Lung (tissue), 11 donors: ENCODE measurements at regions not wholly inside any gene's neighbourhood (a gene's known extent, or its start where the extent isn't known, plus 50 kb on each side); places are given as distances from the start of the nearest gene placed in this dataset.

Source experiments
- ATAC-seq: fragments of 200-7000 bp; cut with Tn5 transposase; one replicate; pipeline ENCODE4 v1.9.1; 2020; ENCODE audit warnings: moderate number of reproducible peaks; ENCODE audit not compliant: insufficient read depth, low FRiP score
- DNase-seq, 3 donors: peaks; one replicate each; pipeline ENCODE4 v3.0.0-alpha.2; 2013 to 2017
- H3K27ac ChIP-seq, 2 donors: one replicate each; pipeline ENCODE4 v1.5.1; 2013; ENCODE audit warnings: mild to moderate bottlenecking in 2 of 2, moderate library complexity in 2 of 2, control low read depth in 1 of 2, inconsistent platforms in 1 of 2, low read depth in 1 of 2, low read length in 1 of 2
- H3K27me3 ChIP-seq, 3 donors: one replicate each; pipeline ENCODE4 v1.5.1; 2013; ENCODE audit warnings: low read length in 2 of 3; ENCODE audit not compliant: control insufficient read depth in 3 of 3, insufficient read depth in 3 of 3
- H3K36me3 ChIP-seq, 4 donors: one replicate each; pipeline ENCODE4 v1.5.1; 2013; ENCODE audit warnings: low read length in 4 of 4, mild to moderate bottlenecking in 1 of 4, moderate library complexity in 1 of 4; ENCODE audit not compliant: control insufficient read depth in 4 of 4, insufficient read depth in 4 of 4
- H3K4me1 ChIP-seq, 5 donors: one replicate each; pipeline ENCODE4 v1.5.1; 2013; ENCODE audit warnings: low read length in 5 of 5, mild to moderate bottlenecking in 2 of 5, moderate library complexity in 1 of 5; ENCODE audit not compliant: control insufficient read depth in 5 of 5, insufficient read depth in 5 of 5
- H3K4me3 ChIP-seq: one replicate; pipeline ENCODE4 v1.5.1; 2013; ENCODE audit warnings: mild to moderate bottlenecking, control low read depth, moderate library complexity
- H3K9ac ChIP-seq, 2 donors: one replicate each; pipeline ENCODE4 v1.5.1; 2013; ENCODE audit warnings: low read length in 2 of 2, control low read depth in 1 of 2; ENCODE audit not compliant: insufficient read depth in 1 of 2
- H3K9me3 ChIP-seq, 4 donors: one replicate each; pipeline ENCODE4 v1.5.1; 2013; ENCODE audit warnings: low read length in 3 of 4, mild to moderate bottlenecking in 1 of 4, moderate library complexity in 1 of 4; ENCODE audit not compliant: control insufficient read depth in 4 of 4, insufficient read depth in 3 of 4
- CTCF ChIP-seq: IDR thresholded peaks from 2 replicates; pipeline ENCODE4 v1.5.1; 2012; ENCODE audit warnings: mild to moderate bottlenecking; ENCODE audit errors: control extremely low read depth, extremely low read depth
- WGBS, 2 donors: extraction: QIAGEN DNeasy Blood & Tissue Kit; methylation state at CpG; one replicate each; pipeline ENCODE4 v1.1.7; 2013; 5-methylcytosine and 5-hydroxymethylcytosine counted together
- donor health status: control.
- donor health status: control.
- donor health status: Bipolar disorder and iron deficiency.
- donor health status: healthy.
- donor health status: DM: yes; HTN: yes; CAD: no.

GRCh38 chr1:229004066-229004833 lies 266.7 kb upstream of the RAB4A start:
- H3K27me3 ChIP-seq = no peaks in the 10 kb centered on the region
- ATAC-seq = no peak
- no peaks in the 10 kb centered on the region for H3K9me3 ChIP-seq
- 93 to 95% methylated on average over 14 of the region's 14 CpGs for WGBS, 2 donors
- TF ChIP-seq CTCF = no peak
- peaks cover 0 to 30% (median 0%) of the 10 kb centered on the region in 5 donors for H3K4me1 ChIP-seq
- H3K27ac ChIP-seq = no peak overlapping the region
- H3K9ac ChIP-seq = no peak overlapping the region
- H3K4me3 ChIP-seq = no peak overlapping the region
- DNase-seq = peak in 2 of 3 donors; percentile 76 to 87
- H3K36me3 ChIP-seq = no peaks in the 10 kb centered on the region

- Histone ChIP-seq H3K27ac (no peak overlapping the region), H3K4me1 (peaks cover 0 to 26% (median 0%) of the 10 kb centered on the region in 5 donors), H3K9ac (no peak overlapping the region), H3K4me3 (no peak overlapping the region), H3K27me3 (no peaks in the 10 kb centered on the region), H3K9me3 (no peaks in the 10 kb centered on the region), H3K36me3 (no peaks in the 10 kb centered on the region)
- ATAC-seq (no peak), DNase-seq (no peak)
- no peak for TF ChIP-seq CTCF
- 93 to 98% methylated on average over 3 of the region's 3 CpGs for WGBS, 2 donors
Measured at GRCh38 chr1:229005097-229005496, 265.8 kb upstream of the RAB4A start.

- 82 to 92% methylated on average over 7 of the region's 7 CpGs for WGBS, 2 donors
- no peak for ATAC-seq
Measured at GRCh38 chr1:229005556-229005955, 265.4 kb upstream of the RAB4A start.

More at GRCh38 chr1:229005556-229005955, 265.4 kb upstream of the RAB4A start:
- Histone ChIP-seq H3K9ac (no peak overlapping the region), H3K36me3 (no peaks in the 10 kb centered on the region), H3K27me3 (no peaks in the 10 kb centered on the region), H3K9me3 (no peaks in the 10 kb centered on the region), H3K4me1 (peaks cover 0 to 26% (median 0%) of the 10 kb centered on the region in 5 donors), H3K4me3 (no peak overlapping the region), H3K27ac (no peak overlapping the region)
- no peak for TF ChIP-seq CTCF
- no peak for DNase-seq
